Skin of body (tissue), 2 donors: ENCODE measurements at regions not wholly inside any gene's neighbourhood (a gene's known extent, or its start where the extent isn't known, plus 50 kb on each side); places are given as distances from the start of the nearest gene placed in this dataset. TPM values are rescaled to one million over a fixed set of nuclear protein-coding genes. Genes with fewer than 3 reads are reported as not detected.

Experiments used
- DNase-seq: peaks from one replicate; lab custom pipeline; 2025; lab: John Stamatoyannopoulos, UW
- small RNA-seq: library from RNA; depleted of rRNA; stranded (forward); fragments of <200 nt; gene quantifications from one replicate; pipeline ENCODE3, GENCODE V24; 2014; ENCODE audit warnings: low replicate concordance

- DNase-seq, result no peak
Measured at GRCh38 chr5:62256161-62257019, 49.6 kb upstream of the KIF2A start.

Small RNAs in the stretch of these regions (small RNA-seq; reads per million reads assigned to genes)
- not detected for gene RN7SKP157
- not detected for gene RNU6-913P
